NCI-H2081 (cell line): ENCODE measurements at regions not wholly inside any gene's neighbourhood (a gene's known extent, or its start where the extent isn't known, plus 50 kb on each side); places are given as distances from the start of the nearest gene placed in this dataset.

ENCODE experiments used
- DNase-seq, 2 experiments: peaks; one replicate each; lab custom pipeline; 2025; lab: John Stamatoyannopoulos, UW

GRCh38 chr5:174191076-174191475 lies 145.6 kb downstream of the NSG2 start:
- DNase-seq: no peak

- DNase-seq: no peak
Measured at GRCh38 chr5:174191850-174192655, 146.5 kb downstream of the NSG2 start.

GRCh38 chr5:174192901-174193300 lies 147.4 kb downstream of the NSG2 start:
- DNase-seq: no peak

GRCh38 chr5:174195517-174195916 lies 150.0 kb downstream of the NSG2 start:
- no peak for DNase-seq

- DNase-seq: no peak
Measured at GRCh38 chr5:174197929-174198328, 152.4 kb downstream of the NSG2 start.

- DNase-seq: no peak
Measured at GRCh38 chr5:174198541-174198940, 153.0 kb downstream of the NSG2 start.

GRCh38 chr5:174202996-174203395 lies 157.5 kb downstream of the NSG2 start:
- DNase-seq: no peak

GRCh38 chr5:174204535-174205313 lies 159.2 kb downstream of the NSG2 start:
- DNase-seq: no peak

GRCh38 chr5:174205939-174206338 lies 160.4 kb downstream of the NSG2 start:
- no peak for DNase-seq

GRCh38 chr5:174210596-174211276 lies 165.2 kb downstream of the NSG2 start:
- no peak for DNase-seq

- no peak for DNase-seq
Measured at GRCh38 chr5:174211277-174211626, 165.7 kb downstream of the NSG2 start.

GRCh38 chr5:174217527-174217926 lies 172.0 kb downstream of the NSG2 start:
- no peak for DNase-seq

GRCh38 chr5:174218162-174218561 lies 172.7 kb downstream of the NSG2 start:
- no peak for DNase-seq

GRCh38 chr5:174220417-174220816 lies 174.9 kb downstream of the NSG2 start:
- DNase-seq: no peak

GRCh38 chr5:174221436-174221835 lies 175.9 kb downstream of the NSG2 start:
- DNase-seq: no peak

- DNase-seq: no peak
Measured at GRCh38 chr5:174221946-174222345, 176.4 kb downstream of the NSG2 start.

GRCh38 chr5:174222891-174223290 lies 177.4 kb downstream of the NSG2 start:
- no peak for DNase-seq

GRCh38 chr5:174223355-174223754 lies 177.8 kb downstream of the NSG2 start:
- DNase-seq: no peak

- no peak for DNase-seq
Measured at GRCh38 chr5:174229068-174229467, 183.6 kb downstream of the NSG2 start.

GRCh38 chr5:174229514-174230370 lies 184.2 kb downstream of the NSG2 start:
- no peak for DNase-seq

GRCh38 chr5:174231956-174232487 lies 186.5 kb downstream of the NSG2 start:
- no peak for DNase-seq

- no peak for DNase-seq
Measured at GRCh38 chr5:174234388-174234787, 188.9 kb downstream of the NSG2 start.
